GM19351 (cell line): ENCODE measurements at regions not wholly inside any gene's neighbourhood (a gene's known extent, or its start where the extent isn't known, plus 50 kb on each side); places are given as distances from the start of the nearest gene placed in this dataset.

ENCODE experiments used
- ATAC-seq: cut with Tn5 transposase; IDR thresholded peaks from one replicate; pipeline ENCODE4 v1.9.1; 2021; ENCODE audit warnings: mild to moderate bottlenecking, moderate library complexity; ENCODE audit not compliant: unreplicated experiment

- no peak for ATAC-seq
Observed at GRCh38 chr4:54359919-54360650, 131.0 kb downstream of the PDGFRA start.

- no peak for ATAC-seq
Observed at GRCh38 chr4:54363037-54363436, 133.9 kb downstream of the PDGFRA start.

- ATAC-seq = no peak
Observed at GRCh38 chr4:54365691-54366090, 136.6 kb downstream of the PDGFRA start.

- ATAC-seq = no peak
Observed at GRCh38 chr4:54367059-54367458, 138.0 kb downstream of the PDGFRA start.

GRCh38 chr4:54368281-54369265 lies 139.5 kb downstream of the PDGFRA start:
- no peak for ATAC-seq

GRCh38 chr4:54371173-54371572 lies 142.1 kb downstream of the PDGFRA start:
- no peak for ATAC-seq

GRCh38 chr4:54372951-54373350 lies 143.9 kb downstream of the PDGFRA start:
- ATAC-seq = no peak

- no peak for ATAC-seq
Observed at GRCh38 chr4:54373718-54374210, 144.7 kb downstream of the PDGFRA start.

GRCh38 chr4:54378461-54378860 lies 149.4 kb downstream of the PDGFRA start:
- ATAC-seq = no peak

- no peak for ATAC-seq
Observed at GRCh38 chr4:54384152-54384551, 155.1 kb downstream of the PDGFRA start.

GRCh38 chr4:54384563-54384962 lies 155.5 kb downstream of the PDGFRA start:
- ATAC-seq = no peak

- ATAC-seq = no peak
Observed at GRCh38 chr4:54386042-54386669, 157.1 kb downstream of the PDGFRA start.

- no peak for ATAC-seq
Observed at GRCh38 chr4:54386693-54387092, 157.6 kb downstream of the PDGFRA start.

GRCh38 chr4:54390670-54391069 lies 161.6 kb downstream of the PDGFRA start:
- no peak for ATAC-seq

- ATAC-seq = no peak
Observed at GRCh38 chr4:54391104-54391503, 162.0 kb downstream of the PDGFRA start.

GRCh38 chr4:54392479-54392878 lies 163.4 kb downstream of the PDGFRA start:
- ATAC-seq = no peak

- no peak for ATAC-seq
Observed at GRCh38 chr4:54393243-54393642, 164.2 kb downstream of the PDGFRA start.

- no peak for ATAC-seq
Observed at GRCh38 chr4:54395013-54395527, 166.0 kb downstream of the PDGFRA start.

- no peak for ATAC-seq
Observed at GRCh38 chr4:54400188-54400587, 171.1 kb downstream of the PDGFRA start.

- no peak for ATAC-seq
Observed at GRCh38 chr4:54400802-54401201, 171.7 kb downstream of the PDGFRA start.

- ATAC-seq = no peak
Observed at GRCh38 chr4:54402880-54403480, 173.9 kb downstream of the PDGFRA start.
